ENCODE measurements at regions not wholly inside any gene's neighbourhood (a gene's known extent, or its start where the extent isn't known, plus 50 kb on each side); places are given as distances from the start of the nearest gene placed in this dataset.

GRCh38 chr7:123401295-123401694 is 133.1 kb downstream of the IQUB start:
- FAIRE-seq (no peak), DNase-seq (ENCODE audit: extremely low spot score, insufficient read length, low read depth) (no peak)

GRCh38 chr7:123400196-123400595 is 134.2 kb downstream of the IQUB start:
- DNase-seq (ENCODE audit: extremely low spot score, insufficient read length, low read depth) (no peak), FAIRE-seq (no peak)

- no peak for FAIRE-seq
- no peak for DNase-seq (ENCODE audit: extremely low spot score, insufficient read length, low read depth)
These were observed 135.5 kb downstream of the IQUB start for GRCh38 chr7:123398921-123399320.

GRCh38 chr7:123397746-123398338 is 136.6 kb downstream of the IQUB start:
- DNase-seq (ENCODE audit: extremely low spot score, insufficient read length, low read depth) (no peak), FAIRE-seq (no peak)

GRCh38 chr7:123393623-123394022 is 140.8 kb downstream of the IQUB start:
- no peak for FAIRE-seq
- no peak for DNase-seq (ENCODE audit: extremely low spot score, insufficient read length, low read depth)

GRCh38 chr7:123372368-123372767 is 162.0 kb downstream of the IQUB start:
- no peak for FAIRE-seq
- no peak for DNase-seq (ENCODE audit: extremely low spot score, insufficient read length, low read depth)

GRCh38 chr7:123367484-123368122 is 166.8 kb downstream of the IQUB start:
- peak; percentile 2 for DNase-seq (ENCODE audit: extremely low spot score, insufficient read length, low read depth)
- FAIRE-seq: peak; percentile 71

GRCh38 chr7:123367031-123367430 is 167.3 kb upstream of the SLC13A1 start:
- FAIRE-seq (no peak), DNase-seq (ENCODE audit: extremely low spot score, insufficient read length, low read depth) (no peak)

- no peak for FAIRE-seq
These were observed 166.9 kb upstream of the SLC13A1 start for GRCh38 chr7:123366626-123367025.

GRCh38 chr7:123360631-123361030 is 160.9 kb upstream of the SLC13A1 start:
- no peak for FAIRE-seq

More at GRCh38 chr7:123366626-123367025, 166.9 kb upstream of the SLC13A1 start:
- no peak for DNase-seq (ENCODE audit: extremely low spot score, insufficient read length, low read depth)

GRCh38 chr7:123355576-123356190 is 155.9 kb upstream of the SLC13A1 start:
- DNase-seq (ENCODE audit: extremely low spot score, insufficient read length, low read depth): no peak
- FAIRE-seq: peak; percentile 47

More at GRCh38 chr7:123360631-123361030, 160.9 kb upstream of the SLC13A1 start:
- no peak for DNase-seq (ENCODE audit: extremely low spot score, insufficient read length, low read depth)

- DNase-seq (ENCODE audit: extremely low spot score, insufficient read length, low read depth): no peak
- no peak for FAIRE-seq
These were observed 153.2 kb upstream of the SLC13A1 start for GRCh38 chr7:123352973-123353372.

- no peak for FAIRE-seq
- no peak for DNase-seq (ENCODE audit: extremely low spot score, insufficient read length, low read depth)
These were observed 152.0 kb upstream of the SLC13A1 start for GRCh38 chr7:123351516-123352505.

GRCh38 chr7:123351027-123351426 is 151.3 kb upstream of the SLC13A1 start:
- FAIRE-seq (no peak), DNase-seq (ENCODE audit: extremely low spot score, insufficient read length, low read depth) (no peak)

GRCh38 chr7:123348690-123349089 is 148.9 kb upstream of the SLC13A1 start:
- FAIRE-seq: no peak
- no peak for DNase-seq (ENCODE audit: extremely low spot score, insufficient read length, low read depth)

GRCh38 chr7:123346766-123347165 is 147.0 kb upstream of the SLC13A1 start:
- FAIRE-seq (no peak), DNase-seq (ENCODE audit: extremely low spot score, insufficient read length, low read depth) (no peak)

- DNase-seq (ENCODE audit: extremely low spot score, insufficient read length, low read depth): no peak
- no peak for FAIRE-seq
These were observed 143.8 kb upstream of the SLC13A1 start for GRCh38 chr7:123343611-123344010.

GRCh38 chr7:123341102-123341501 is 141.3 kb upstream of the SLC13A1 start:
- DNase-seq (ENCODE audit: extremely low spot score, insufficient read length, low read depth) (no peak), FAIRE-seq (no peak)

- FAIRE-seq (no peak), DNase-seq (ENCODE audit: extremely low spot score, insufficient read length, low read depth) (no peak)
These were observed 138.9 kb upstream of the SLC13A1 start for GRCh38 chr7:123338688-123339087.

GRCh38 chr7:123329988-123330643 is 130.3 kb upstream of the SLC13A1 start:
- no peak for DNase-seq (ENCODE audit: extremely low spot score, insufficient read length, low read depth)
- FAIRE-seq: no peak

Data from GM18507 (cell line).